ENCODE measurements at regions not wholly inside any gene's neighbourhood (a gene's known extent, or its start where the extent isn't known, plus 50 kb on each side); places are given as distances from the start of the nearest gene placed in this dataset.

DNA sequence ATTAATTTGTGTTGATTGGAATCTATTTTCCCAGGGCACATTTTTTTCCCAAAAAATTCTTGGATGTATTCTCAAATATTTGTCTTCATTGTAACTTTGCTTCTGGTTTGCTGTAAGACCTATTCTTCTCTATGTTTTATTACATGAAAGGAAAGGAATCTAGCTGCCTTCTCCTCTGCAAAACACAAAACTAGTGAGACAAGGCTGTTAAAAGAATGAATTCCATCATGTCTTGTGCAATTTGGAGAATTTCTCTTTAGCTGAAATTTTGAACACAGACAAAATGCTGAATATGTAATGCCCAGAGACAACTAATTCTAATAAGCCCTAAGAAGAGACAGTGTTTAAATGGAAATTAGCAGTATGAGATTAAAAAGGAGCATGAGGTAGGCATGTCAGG, 275.9 kb downstream of the CDH20 start:
- Histone ChIP-seq H3K27ac (ENCODE audit: low read length) (no peak overlapping the region), H3K36me3 (ENCODE audit: control insufficient read depth, insufficient read depth, low read length) (no peaks in the 10 kb centered on the region), H3K9me3 (ENCODE audit: control insufficient read depth, insufficient read depth, low read length) (no peaks in the 10 kb centered on the region), H3K4me3 (ENCODE audit: low read length) (no peak overlapping the region), H3K27me3 (ENCODE audit: control insufficient read depth, insufficient read depth, low read length) (no peaks in the 10 kb centered on the region), H3K4me1 (ENCODE audit: control insufficient read depth, insufficient read depth, low read length) (no peaks in the 10 kb centered on the region)
- TF ChIP-seq, protein P1, sequence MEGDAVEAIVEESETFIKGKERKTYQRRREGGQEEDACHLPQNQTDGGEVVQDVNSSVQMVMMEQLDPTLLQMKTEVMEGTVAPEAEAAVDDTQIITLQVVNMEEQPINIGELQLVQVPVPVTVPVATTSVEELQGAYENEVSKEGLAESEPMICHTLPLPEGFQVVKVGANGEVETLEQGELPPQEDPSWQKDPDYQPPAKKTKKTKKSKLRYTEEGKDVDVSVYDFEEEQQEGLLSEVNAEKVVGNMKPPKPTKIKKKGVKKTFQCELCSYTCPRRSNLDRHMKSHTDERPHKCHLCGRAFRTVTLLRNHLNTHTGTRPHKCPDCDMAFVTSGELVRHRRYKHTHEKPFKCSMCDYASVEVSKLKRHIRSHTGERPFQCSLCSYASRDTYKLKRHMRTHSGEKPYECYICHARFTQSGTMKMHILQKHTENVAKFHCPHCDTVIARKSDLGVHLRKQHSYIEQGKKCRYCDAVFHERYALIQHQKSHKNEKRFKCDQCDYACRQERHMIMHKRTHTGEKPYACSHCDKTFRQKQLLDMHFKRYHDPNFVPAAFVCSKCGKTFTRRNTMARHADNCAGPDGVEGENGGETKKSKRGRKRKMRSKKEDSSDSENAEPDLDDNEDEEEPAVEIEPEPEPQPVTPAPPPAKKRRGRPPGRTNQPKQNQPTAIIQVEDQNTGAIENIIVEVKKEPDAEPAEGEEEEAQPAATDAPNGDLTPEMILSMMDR (IDR thresholded peaks at IDR 0.05), result no peak
- H3K4me3 Mint-ChIP-seq, result no peak overlapping the region
- no peaks in the 10 kb centered on the region for H3K9me3 Mint-ChIP-seq
- H3K27me3 Mint-ChIP-seq (ENCODE audit: low read depth in 2 of 2), result peaks cover 27 to 28% of the 10 kb centered on the region in 2 donors
- H3K4me1 Mint-ChIP-seq, result no peaks in the 10 kb centered on the region
- DNase-seq (no peak), ATAC-seq (no peak)
- H3K36me3 Mint-ChIP-seq, result no peaks in the 10 kb centered on the region
- intact Hi-C loops (cut with micrococcal nuclease), result no loop called here
- no peak overlapping the region for H3K27ac Mint-ChIP-seq

DNA sequence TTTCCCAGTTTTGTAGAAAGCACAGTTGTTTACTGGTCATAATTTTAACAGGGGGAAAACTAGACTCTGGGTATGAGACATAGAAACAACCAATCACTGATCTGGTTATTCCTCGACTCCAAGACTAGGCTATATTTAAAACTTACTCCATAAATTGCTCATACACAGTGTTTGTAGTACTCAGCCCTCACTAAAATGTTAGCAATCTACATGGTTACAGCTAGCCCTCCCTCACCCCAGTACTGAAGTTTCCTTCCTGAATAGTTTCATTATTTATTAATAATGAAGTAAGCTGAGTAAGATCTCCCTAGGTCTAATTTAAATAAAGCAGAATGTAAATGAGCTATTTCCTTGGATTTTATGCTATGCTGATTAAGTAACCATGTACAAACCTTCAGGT, 275.1 kb downstream of the CDH20 start:
- no peak for ATAC-seq
- no peak for DNase-seq
- no peaks in the 10 kb centered on the region for H3K9me3 Mint-ChIP-seq
- H3K27me3 Mint-ChIP-seq (ENCODE audit: low read depth in 2 of 2), result peaks cover 30 to 33% of the 10 kb centered on the region in 2 donors
- no peak overlapping the region for H3K4me3 Mint-ChIP-seq
- Histone ChIP-seq H3K4me3 (ENCODE audit: low read length) (no peak overlapping the region), H3K4me1 (ENCODE audit: control insufficient read depth, insufficient read depth, low read length) (no peaks in the 10 kb centered on the region), H3K27ac (ENCODE audit: low read length) (no peak overlapping the region), H3K9me3 (ENCODE audit: control insufficient read depth, insufficient read depth, low read length) (no peaks in the 10 kb centered on the region), H3K36me3 (ENCODE audit: control insufficient read depth, insufficient read depth, low read length) (no peaks in the 10 kb centered on the region), H3K27me3 (ENCODE audit: control insufficient read depth, insufficient read depth, low read length) (no peaks in the 10 kb centered on the region)
- H3K27ac Mint-ChIP-seq, result no peak overlapping the region
- 38% methylated on average over 1 of the region's 1 CpG for WGBS (ENCODE audit: insufficient coverage)
- intact Hi-C loops (cut with micrococcal nuclease), result no loop called here
- no peaks in the 10 kb centered on the region for H3K4me1 Mint-ChIP-seq
- TF ChIP-seq, protein P1 (IDR thresholded peaks at IDR 0.05), result no peak
- no peaks in the 10 kb centered on the region for H3K36me3 Mint-ChIP-seq

DNA sequence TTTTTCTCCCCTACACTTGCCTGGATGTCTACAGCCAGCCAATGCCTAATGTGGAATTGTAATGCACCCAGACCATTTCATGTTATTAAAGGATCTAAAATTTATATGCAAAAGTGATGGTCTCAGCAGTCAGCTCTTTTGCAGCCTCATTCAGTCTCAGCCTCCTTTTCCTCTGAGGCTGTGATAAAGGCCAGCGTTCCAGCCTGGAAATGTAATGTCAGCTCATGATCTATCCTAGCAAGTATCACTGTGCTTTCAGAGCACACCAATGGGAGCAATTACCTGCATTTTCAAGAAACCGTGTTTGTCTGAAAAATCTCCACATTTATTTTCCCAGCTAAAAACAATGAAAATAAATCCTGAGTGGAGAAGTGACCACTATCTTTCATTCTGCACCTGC, 274.6 kb downstream of the CDH20 start:
- no peaks in the 10 kb centered on the region for H3K27me3 ChIP-seq (ENCODE audit: control insufficient read depth, insufficient read depth, low read length)
- DNase-seq (no peak), ATAC-seq (no peak)
- no peaks in the 10 kb centered on the region for H3K9me3 Mint-ChIP-seq
- whole genome bisulfite sequencing (ENCODE audit: insufficient coverage), result 91% methylated on average over 2 of the region's 2 CpGs
- H3K36me3 ChIP-seq (ENCODE audit: control insufficient read depth, insufficient read depth, low read length), result no peaks in the 10 kb centered on the region
- H3K4me1 ChIP-seq (ENCODE audit: control insufficient read depth, insufficient read depth, low read length), result no peaks in the 10 kb centered on the region
- H3K27ac Mint-ChIP-seq, result no peak overlapping the region
- H3K27ac ChIP-seq (ENCODE audit: low read length), result no peak overlapping the region
- H3K4me3 ChIP-seq (ENCODE audit: low read length), result no peak overlapping the region
- H3K4me1 Mint-ChIP-seq, result no peaks in the 10 kb centered on the region
- peaks cover 34 to 38% of the 10 kb centered on the region in 2 donors for H3K27me3 Mint-ChIP-seq (ENCODE audit: low read depth in 2 of 2)
- H3K9me3 ChIP-seq (ENCODE audit: control insufficient read depth, insufficient read depth, low read length), result no peaks in the 10 kb centered on the region
- intact Hi-C loops (cut with micrococcal nuclease), result no loop called here
- no peaks in the 10 kb centered on the region for H3K36me3 Mint-ChIP-seq
- H3K4me3 Mint-ChIP-seq, result no peak overlapping the region
- TF ChIP-seq, protein P1 (IDR thresholded peaks at IDR 0.05), result no peak

DNA sequence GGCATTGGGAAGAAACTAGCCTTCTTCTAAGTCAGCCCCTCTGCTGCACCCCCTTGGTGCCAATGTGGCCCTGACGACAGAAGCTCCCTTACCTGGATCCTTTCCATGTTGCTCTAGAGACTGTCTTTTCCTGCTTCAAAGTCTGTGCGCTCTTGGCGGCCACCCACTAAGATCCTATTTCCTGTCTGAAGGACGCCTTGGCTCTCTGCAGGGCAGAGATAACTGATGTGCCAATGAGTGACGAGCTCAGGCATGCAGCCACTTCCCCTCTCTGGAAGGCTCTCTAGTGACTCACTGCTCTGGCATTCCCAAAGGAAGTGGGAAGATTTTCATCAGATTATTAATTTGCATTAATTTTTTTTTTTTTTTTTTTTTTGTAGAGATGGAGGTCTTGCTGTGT, 273.5 kb downstream of the CDH20 start:
- Mint-ChIP-seq H3K9me3 (no peaks in the 10 kb centered on the region), H3K4me3 (no peak overlapping the region), H3K27ac (no peak overlapping the region), H3K36me3 (no peaks in the 10 kb centered on the region), H3K27me3 (ENCODE audit: low read depth in 2 of 2) (peaks cover 34 to 45% of the 10 kb centered on the region in 2 donors), H3K4me1 (no peaks in the 10 kb centered on the region)
- WGBS (ENCODE audit: insufficient coverage), result 9% methylated on average over 5 of the region's 5 CpGs
- ATAC-seq (no peak), DNase-seq (no peak)
- intact Hi-C loops (cut with micrococcal nuclease), result no loop called here
- Histone ChIP-seq H3K36me3 (ENCODE audit: control insufficient read depth, insufficient read depth, low read length) (no peaks in the 10 kb centered on the region), H3K4me1 (ENCODE audit: control insufficient read depth, insufficient read depth, low read length) (no peaks in the 10 kb centered on the region), H3K27me3 (ENCODE audit: control insufficient read depth, insufficient read depth, low read length) (no peaks in the 10 kb centered on the region), H3K4me3 (ENCODE audit: low read length) (no peak overlapping the region), H3K9me3 (ENCODE audit: control insufficient read depth, insufficient read depth, low read length) (no peaks in the 10 kb centered on the region), H3K27ac (ENCODE audit: low read length) (no peak overlapping the region)
- TF ChIP-seq, protein P1 (IDR thresholded peaks at IDR 0.05), result no peak

All from natural killer cell (primary cell).